ENCODE measurements at regions not wholly inside any gene's neighbourhood (a gene's known extent, or its start where the extent isn't known, plus 50 kb on each side); places are given as distances from the start of the nearest gene placed in this dataset.

DNA sequence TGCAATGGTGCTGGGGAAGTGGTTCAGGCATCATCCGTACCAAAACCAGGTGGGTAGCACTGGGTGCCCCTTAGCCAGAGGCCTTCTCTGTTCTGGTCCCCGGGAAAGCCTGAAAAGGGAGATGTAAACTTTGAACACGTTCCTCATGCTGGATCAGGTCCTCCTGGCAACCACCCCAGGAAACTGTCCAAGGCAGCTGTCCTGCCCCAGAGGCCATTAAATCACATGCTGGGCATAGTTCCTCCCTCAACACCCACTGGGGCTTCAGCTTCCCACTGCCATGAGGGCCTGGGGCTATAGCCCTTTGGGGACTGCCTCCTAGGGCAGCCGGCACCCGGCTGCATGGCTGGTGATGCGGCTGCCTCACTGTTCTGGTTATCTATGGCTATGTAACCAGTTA lies 228.9 kb upstream of the MVB12B start:
- TF ChIP-seq, protein P1, sequence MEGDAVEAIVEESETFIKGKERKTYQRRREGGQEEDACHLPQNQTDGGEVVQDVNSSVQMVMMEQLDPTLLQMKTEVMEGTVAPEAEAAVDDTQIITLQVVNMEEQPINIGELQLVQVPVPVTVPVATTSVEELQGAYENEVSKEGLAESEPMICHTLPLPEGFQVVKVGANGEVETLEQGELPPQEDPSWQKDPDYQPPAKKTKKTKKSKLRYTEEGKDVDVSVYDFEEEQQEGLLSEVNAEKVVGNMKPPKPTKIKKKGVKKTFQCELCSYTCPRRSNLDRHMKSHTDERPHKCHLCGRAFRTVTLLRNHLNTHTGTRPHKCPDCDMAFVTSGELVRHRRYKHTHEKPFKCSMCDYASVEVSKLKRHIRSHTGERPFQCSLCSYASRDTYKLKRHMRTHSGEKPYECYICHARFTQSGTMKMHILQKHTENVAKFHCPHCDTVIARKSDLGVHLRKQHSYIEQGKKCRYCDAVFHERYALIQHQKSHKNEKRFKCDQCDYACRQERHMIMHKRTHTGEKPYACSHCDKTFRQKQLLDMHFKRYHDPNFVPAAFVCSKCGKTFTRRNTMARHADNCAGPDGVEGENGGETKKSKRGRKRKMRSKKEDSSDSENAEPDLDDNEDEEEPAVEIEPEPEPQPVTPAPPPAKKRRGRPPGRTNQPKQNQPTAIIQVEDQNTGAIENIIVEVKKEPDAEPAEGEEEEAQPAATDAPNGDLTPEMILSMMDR (IDR thresholded peaks at IDR 0.05), result no peak
- no peak for TF ChIP-seq EZH2 (IDR thresholded peaks at IDR 0.05; ENCODE audit: borderline replicate concordance, insufficient read depth, low read depth, low read length, poor library complexity, severe bottlenecking)
- Mint-ChIP-seq H3K4me3 (no peak overlapping the region), H3K9me3 (ENCODE audit: insufficient read depth) (no peaks in the 10 kb centered on the region), H3K27ac (no peak overlapping the region), H3K27me3 (peaks cover 13% of the 10 kb centered on the region), H3K4me1 (no peaks in the 10 kb centered on the region)
- intact Hi-C loops (cut with micrococcal nuclease), result no loop called here
- H2AFZ ChIP-seq (ENCODE audit: insufficient read depth, low read depth, low read length, poor library complexity, severe bottlenecking), result no peak overlapping the region
- no peaks in the 10 kb centered on the region for H3K36me3 ChIP-seq (replicated peaks in 1 of 2; ENCODE audit: control extremely low read depth in 1 of 2, control insufficient read depth in 1 of 2, extremely low read depth in 1 of 2, insufficient read depth in 2 of 2, low read length in 1 of 2)
- H4K20me1 ChIP-seq (ENCODE audit: control insufficient read depth, insufficient read depth, low read length, poor library complexity, severe bottlenecking), result no peaks in the 10 kb centered on the region
- H3K4me3 ChIP-seq (ENCODE audit: control extremely low read depth in 1 of 5, extremely low read depth in 1 of 5, insufficient read depth in 1 of 5, low read depth in 2 of 5, low read length in 4 of 5), result no peak overlapping the region
- no peaks in the 10 kb centered on the region for H3K27me3 ChIP-seq (replicated peaks in 1 of 4; ENCODE audit: control extremely low read depth in 1 of 4, control insufficient read depth in 3 of 4, insufficient read depth in 4 of 4, low read length in 3 of 4)
- POLR2A ChIA-PET, result no interaction called here
- DNase-seq (no peak), ATAC-seq (ENCODE audit: low read depth) (no peak)
- no peak overlapping the region for H3K27ac ChIP-seq (ENCODE audit: low read length in 2 of 2)
- H3K4me2 ChIP-seq (replicated peaks; ENCODE audit: low read depth, low read length, poor library complexity, severe bottlenecking), result no peak overlapping the region
- no peak overlapping the region for H3K9ac ChIP-seq (ENCODE audit: low read length)
- no peaks in the 10 kb centered on the region for H3K9me3 ChIP-seq (ENCODE audit: control extremely low read depth in 1 of 3, control insufficient read depth in 2 of 3, insufficient read depth in 1 of 3, low read length in 2 of 3)
- no peaks in the 10 kb centered on the region for H3K79me2 ChIP-seq (ENCODE audit: control insufficient read depth, insufficient read depth, low read length)
- WGBS (ENCODE audit: insufficient coverage), result 82% methylated on average over 3 of the region's 6 CpGs
- CTCF ChIA-PET, result no interaction called here
- no peaks in the 10 kb centered on the region for H3K4me1 ChIP-seq (ENCODE audit: control insufficient read depth in 2 of 2, insufficient read depth in 2 of 2, low read length in 2 of 2)

DNA sequence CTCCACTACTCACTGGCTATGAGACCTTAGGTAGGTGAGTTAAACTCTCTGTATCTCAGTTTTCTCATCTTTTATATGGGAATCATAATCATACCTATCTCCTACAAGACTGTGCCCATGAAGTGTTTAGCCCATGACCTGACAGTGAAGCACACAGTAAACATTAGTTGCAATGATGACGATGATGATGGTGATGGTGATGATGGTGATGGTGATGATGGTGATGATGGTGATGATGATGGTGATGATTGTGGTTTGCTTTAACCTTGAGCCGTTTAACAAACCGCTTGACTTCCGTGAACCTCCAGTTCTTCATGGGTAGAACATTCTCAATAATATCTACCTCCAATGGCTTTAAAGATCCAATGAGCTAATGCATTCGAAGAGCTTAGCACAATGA lies 220.2 kb upstream of the MVB12B start:
- intact Hi-C loops (cut with micrococcal nuclease), result no loop called here
- peaks cover 49% of the 10 kb centered on the region for H3K27me3 Mint-ChIP-seq
- ATAC-seq (ENCODE audit: low read depth), result no peak
- no peaks in the 10 kb centered on the region for H3K4me1 Mint-ChIP-seq
- Histone ChIP-seq H4K20me1 (ENCODE audit: control insufficient read depth, insufficient read depth, low read length, poor library complexity, severe bottlenecking) (no peaks in the 10 kb centered on the region), H3K27me3 (replicated peaks in 1 of 4; ENCODE audit: control extremely low read depth in 1 of 4, control insufficient read depth in 3 of 4, insufficient read depth in 4 of 4, low read length in 3 of 4) (peaks cover 0 to 2% (median 0%) of the 10 kb centered on the region in 4 experiments), H3K9ac (ENCODE audit: low read length) (no peak overlapping the region), H2AFZ (ENCODE audit: insufficient read depth, low read depth, low read length, poor library complexity, severe bottlenecking) (no peak overlapping the region), H3K4me3 (ENCODE audit: control extremely low read depth in 1 of 5, extremely low read depth in 1 of 5, insufficient read depth in 1 of 5, low read depth in 2 of 5, low read length in 4 of 5) (no peak overlapping the region), H3K4me2 (replicated peaks; ENCODE audit: low read depth, low read length, poor library complexity, severe bottlenecking) (no peak overlapping the region), H3K9me3 (ENCODE audit: control extremely low read depth in 1 of 3, control insufficient read depth in 2 of 3, insufficient read depth in 1 of 3, low read length in 2 of 3) (no peaks in the 10 kb centered on the region), H3K79me2 (ENCODE audit: control insufficient read depth, insufficient read depth, low read length) (no peaks in the 10 kb centered on the region), H3K4me1 (ENCODE audit: control insufficient read depth in 2 of 2, insufficient read depth in 2 of 2, low read length in 2 of 2) (no peaks in the 10 kb centered on the region), H3K36me3 (replicated peaks in 1 of 2; ENCODE audit: control extremely low read depth in 1 of 2, control insufficient read depth in 1 of 2, extremely low read depth in 1 of 2, insufficient read depth in 2 of 2, low read length in 1 of 2) (no peaks in the 10 kb centered on the region), H3K27ac (ENCODE audit: low read length in 2 of 2) (no peak overlapping the region)
- no peaks in the 10 kb centered on the region for H3K9me3 Mint-ChIP-seq (ENCODE audit: insufficient read depth)
- CTCF ChIA-PET, result no interaction called here
- no peak overlapping the region for H3K4me3 Mint-ChIP-seq
- DNase-seq, result no peak
- POLR2A ChIA-PET, result no interaction called here
- 96% methylated on average over 2 of the region's 5 CpGs for WGBS (ENCODE audit: insufficient coverage)
- no peak for TF ChIP-seq EZH2 (IDR thresholded peaks at IDR 0.05; ENCODE audit: borderline replicate concordance, insufficient read depth, low read depth, low read length, poor library complexity, severe bottlenecking)
- TF ChIP-seq, protein P1 (IDR thresholded peaks at IDR 0.05), result no peak
- H3K27ac Mint-ChIP-seq, result no peak overlapping the region
